ENCODE measurements at regions not wholly inside any gene's neighbourhood (a gene's known extent, or its start where the extent isn't known, plus 50 kb on each side); places are given as distances from the start of the nearest gene placed in this dataset.

- DNase-seq (ENCODE audit: low spot score in 2 of 2), result no peak
- Histone ChIP-seq H3K27me3 (no peaks in the 10 kb centered on the region), H3K4me3 (no peak overlapping the region), H3K36me3 (no peaks in the 10 kb centered on the region), H3K4me1 (peaks cover 0 to 16% (median 0%) of the 10 kb centered on the region in 4 donors), H3K9me3 (no peaks in the 10 kb centered on the region), H3K27ac (no peak overlapping the region)
- WGBS, 2 donors, result 86 to 88% methylated on average over 12 of the region's 12 CpGs
- TF ChIP-seq POLR2A (IDR thresholded peaks at IDR 0.05), result no peak
- TF ChIP-seq, protein P1, sequence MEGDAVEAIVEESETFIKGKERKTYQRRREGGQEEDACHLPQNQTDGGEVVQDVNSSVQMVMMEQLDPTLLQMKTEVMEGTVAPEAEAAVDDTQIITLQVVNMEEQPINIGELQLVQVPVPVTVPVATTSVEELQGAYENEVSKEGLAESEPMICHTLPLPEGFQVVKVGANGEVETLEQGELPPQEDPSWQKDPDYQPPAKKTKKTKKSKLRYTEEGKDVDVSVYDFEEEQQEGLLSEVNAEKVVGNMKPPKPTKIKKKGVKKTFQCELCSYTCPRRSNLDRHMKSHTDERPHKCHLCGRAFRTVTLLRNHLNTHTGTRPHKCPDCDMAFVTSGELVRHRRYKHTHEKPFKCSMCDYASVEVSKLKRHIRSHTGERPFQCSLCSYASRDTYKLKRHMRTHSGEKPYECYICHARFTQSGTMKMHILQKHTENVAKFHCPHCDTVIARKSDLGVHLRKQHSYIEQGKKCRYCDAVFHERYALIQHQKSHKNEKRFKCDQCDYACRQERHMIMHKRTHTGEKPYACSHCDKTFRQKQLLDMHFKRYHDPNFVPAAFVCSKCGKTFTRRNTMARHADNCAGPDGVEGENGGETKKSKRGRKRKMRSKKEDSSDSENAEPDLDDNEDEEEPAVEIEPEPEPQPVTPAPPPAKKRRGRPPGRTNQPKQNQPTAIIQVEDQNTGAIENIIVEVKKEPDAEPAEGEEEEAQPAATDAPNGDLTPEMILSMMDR (IDR thresholded peaks at IDR 0.05), result no peak
These were observed 82.8 kb downstream of the SLC25A47 start for GRCh38 chr14:100405760-100406455.

DNA sequence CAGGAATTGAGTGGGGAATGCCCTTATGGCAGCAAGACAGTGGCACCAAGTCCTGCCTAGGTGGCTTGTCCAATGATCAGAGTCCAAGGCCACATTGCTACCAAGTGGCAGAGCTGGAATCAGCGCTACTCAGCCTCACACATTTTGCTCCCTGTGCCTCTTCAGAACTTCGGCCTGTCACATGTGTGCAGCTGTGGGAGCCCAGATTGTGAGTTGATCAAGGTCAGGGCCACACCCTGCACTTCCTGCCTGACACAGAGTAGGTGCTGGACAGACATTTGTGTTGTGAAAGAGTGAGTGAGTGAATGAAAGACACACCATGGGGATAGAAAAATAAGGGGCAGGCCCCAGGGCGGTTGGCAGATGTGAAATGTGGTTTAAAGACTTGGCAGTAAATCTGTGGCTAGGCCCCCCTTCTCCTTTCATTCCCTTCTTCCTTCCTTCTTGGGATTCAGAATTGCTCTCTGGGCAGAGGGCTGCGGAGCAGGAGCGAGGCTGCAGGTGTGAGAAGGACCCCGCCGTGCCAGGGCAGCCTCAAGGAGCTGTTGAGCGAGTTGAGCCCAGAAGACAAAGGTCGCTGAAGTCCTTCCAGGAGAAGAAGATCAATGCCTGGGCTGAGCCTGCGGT is 83.5 kb downstream of the SLC25A47 start:
- Histone ChIP-seq H3K4me3 (no peak overlapping the region), H3K9me3 (no peaks in the 10 kb centered on the region), H3K36me3 (no peaks in the 10 kb centered on the region), H3K27me3 (no peaks in the 10 kb centered on the region), H3K27ac (peak overlapping the region in 1 of 4 donors; percentile 55), H3K4me1 (peaks cover 0 to 13% (median 0%) of the 10 kb centered on the region in 4 donors)
- WGBS, 2 donors, result 77 to 80% methylated on average over 10 of the region's 10 CpGs
- TF ChIP-seq, protein P1 (IDR thresholded peaks at IDR 0.05), result no peak
- TF ChIP-seq POLR2A (IDR thresholded peaks at IDR 0.05) (no peak), EP300 (IDR thresholded peaks at IDR 0.05) (no peak)
- peak in 1 of 2 donors; percentile 12 for DNase-seq (ENCODE audit: low spot score in 2 of 2)

GRCh38 chr14:100407376-100408102 is 84.4 kb downstream of the SLC25A47 start:
- H3K27me3 ChIP-seq, result no peaks in the 10 kb centered on the region
- peaks cover 0 to 13% (median 0%) of the 10 kb centered on the region in 4 donors for H3K4me1 ChIP-seq
- H3K27ac ChIP-seq, result peak overlapping the region in 1 of 4 donors; percentile 55
- TF ChIP-seq EP300 (IDR thresholded peaks at IDR 0.05) (no peak), POLR2A (IDR thresholded peaks at IDR 0.05) (no peak)
- TF ChIP-seq, protein P1 (IDR thresholded peaks at IDR 0.05), result no peak
- 86 to 88% methylated on average over 11 of the region's 11 CpGs for WGBS, 2 donors
- no peaks in the 10 kb centered on the region for H3K9me3 ChIP-seq
- H3K36me3 ChIP-seq, result no peaks in the 10 kb centered on the region
- DNase-seq (ENCODE audit: low spot score in 2 of 2), result no peak
- no peak overlapping the region for H3K4me3 ChIP-seq

DNA sequence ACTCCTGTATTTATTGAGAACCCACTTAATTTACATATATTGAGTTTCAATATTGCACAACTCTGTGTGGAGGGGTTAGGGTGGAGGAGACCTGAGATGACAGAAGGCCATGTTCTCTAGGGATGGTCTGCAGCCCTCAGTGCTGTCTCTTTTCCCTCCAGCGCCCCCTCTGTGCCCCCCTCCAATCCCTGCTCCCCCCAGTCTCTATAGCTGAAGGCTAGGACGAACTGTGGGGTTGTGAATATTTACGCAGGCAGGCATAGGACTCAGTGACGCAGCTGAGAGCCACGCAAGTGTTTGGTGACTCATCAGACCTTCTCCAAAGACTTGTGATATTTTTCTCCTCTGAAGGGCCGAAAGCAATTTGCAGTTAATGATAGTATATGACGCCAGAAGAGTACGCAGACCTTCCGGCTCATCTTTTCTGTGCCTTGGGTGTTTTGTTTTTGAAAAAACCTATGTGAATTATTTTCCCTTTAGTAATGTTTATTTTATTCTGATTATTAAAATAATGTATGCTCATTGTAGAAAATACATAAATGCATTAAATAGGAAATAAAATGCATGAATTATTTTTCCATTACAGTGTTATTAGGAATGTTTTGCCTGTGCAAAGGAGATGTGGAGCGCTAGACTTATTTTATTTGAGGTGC is 85.3 kb downstream of the SLC25A47 start:
- 73 to 76% methylated on average over 10 of the region's 10 CpGs for WGBS, 2 donors
- Histone ChIP-seq H3K36me3 (no peaks in the 10 kb centered on the region), H3K9me3 (no peaks in the 10 kb centered on the region), H3K27ac (no peak overlapping the region), H3K27me3 (no peaks in the 10 kb centered on the region), H3K4me1 (peaks cover 0 to 13% (median 0%) of the 10 kb centered on the region in 4 donors), H3K4me3 (no peak overlapping the region)
- TF ChIP-seq POLR2A (IDR thresholded peaks at IDR 0.05) (no peak), EP300 (IDR thresholded peaks at IDR 0.05) (no peak)
- TF ChIP-seq, protein P1 (IDR thresholded peaks at IDR 0.05), result no peak
- no peak for DNase-seq (ENCODE audit: low spot score in 2 of 2)

Data from tibial nerve (tissue), 4 donors.